ENCODE measurements at regions not wholly inside any gene's neighbourhood (a gene's known extent, or its start where the extent isn't known, plus 50 kb on each side); places are given as distances from the start of the nearest gene placed in this dataset.

DNA sequence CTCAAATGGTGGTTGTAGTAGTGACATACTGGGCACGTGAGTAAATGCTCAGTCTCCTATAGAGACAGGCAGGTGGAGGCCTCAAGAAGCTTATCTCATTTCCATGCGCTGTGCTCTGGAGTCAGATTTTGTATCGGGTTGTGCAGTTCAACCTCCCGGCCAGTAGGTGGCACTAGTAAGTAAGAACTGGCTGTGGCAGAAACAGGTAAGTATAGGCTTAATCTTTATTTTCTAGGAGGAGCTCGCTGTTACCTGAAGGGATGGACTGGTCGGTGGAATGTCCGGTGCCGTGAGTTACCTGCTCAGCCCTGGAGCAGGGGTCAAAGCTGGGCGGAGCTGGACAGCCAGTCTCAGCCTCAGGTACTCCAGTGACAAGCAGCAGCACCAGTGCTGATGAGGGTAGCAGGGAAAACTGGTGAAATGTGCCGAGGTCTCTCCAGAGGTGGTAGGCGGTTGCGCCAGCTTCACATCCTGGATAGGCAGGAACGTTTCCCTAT is 880.1 kb upstream of the SEMA6A start:
- TF ChIP-seq POLR2A (IDR thresholded peaks at IDR 0.05): no peak
- peak; percentile 58 to 81 (median 76) for TF ChIP-seq CTCF (IDR thresholded peaks at IDR 0.05)
